ENCODE measurements at regions not wholly inside any gene's neighbourhood (a gene's known extent, or its start where the extent isn't known, plus 50 kb on each side); places are given as distances from the start of the nearest gene placed in this dataset.

DNA sequence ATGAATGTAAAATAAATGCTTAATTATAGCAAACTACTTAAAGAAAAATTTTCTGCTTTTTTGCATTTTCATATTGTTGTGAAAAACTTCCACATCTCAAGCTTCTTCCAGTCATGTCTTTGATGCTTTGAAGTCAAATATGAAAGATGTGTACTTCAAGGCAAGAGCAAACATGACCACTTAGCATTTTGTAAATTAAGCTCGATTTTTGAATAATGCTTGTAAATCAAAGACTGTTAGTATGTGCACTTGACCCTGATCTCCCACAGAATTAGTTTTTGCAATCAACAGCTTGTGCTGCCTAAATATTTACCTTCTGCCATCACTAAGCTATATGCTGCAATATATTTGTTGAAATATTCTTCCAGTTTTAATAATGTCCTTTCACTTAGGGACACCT lies 486.1 kb upstream of the ID2 start:
- no peaks in the 10 kb centered on the region for H3K9me3 Mint-ChIP-seq (ENCODE audit: unreplicated experiment)
- no peaks in the 10 kb centered on the region for H3K4me1 Mint-ChIP-seq (ENCODE audit: unreplicated experiment)
- TF ChIP-seq, protein P1, sequence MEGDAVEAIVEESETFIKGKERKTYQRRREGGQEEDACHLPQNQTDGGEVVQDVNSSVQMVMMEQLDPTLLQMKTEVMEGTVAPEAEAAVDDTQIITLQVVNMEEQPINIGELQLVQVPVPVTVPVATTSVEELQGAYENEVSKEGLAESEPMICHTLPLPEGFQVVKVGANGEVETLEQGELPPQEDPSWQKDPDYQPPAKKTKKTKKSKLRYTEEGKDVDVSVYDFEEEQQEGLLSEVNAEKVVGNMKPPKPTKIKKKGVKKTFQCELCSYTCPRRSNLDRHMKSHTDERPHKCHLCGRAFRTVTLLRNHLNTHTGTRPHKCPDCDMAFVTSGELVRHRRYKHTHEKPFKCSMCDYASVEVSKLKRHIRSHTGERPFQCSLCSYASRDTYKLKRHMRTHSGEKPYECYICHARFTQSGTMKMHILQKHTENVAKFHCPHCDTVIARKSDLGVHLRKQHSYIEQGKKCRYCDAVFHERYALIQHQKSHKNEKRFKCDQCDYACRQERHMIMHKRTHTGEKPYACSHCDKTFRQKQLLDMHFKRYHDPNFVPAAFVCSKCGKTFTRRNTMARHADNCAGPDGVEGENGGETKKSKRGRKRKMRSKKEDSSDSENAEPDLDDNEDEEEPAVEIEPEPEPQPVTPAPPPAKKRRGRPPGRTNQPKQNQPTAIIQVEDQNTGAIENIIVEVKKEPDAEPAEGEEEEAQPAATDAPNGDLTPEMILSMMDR (IDR thresholded peaks at IDR 0.05): no peak
- H3K27ac Mint-ChIP-seq (ENCODE audit: unreplicated experiment): no peak overlapping the region
- H3K27me3 Mint-ChIP-seq (ENCODE audit: unreplicated experiment): no peaks in the 10 kb centered on the region
- DNase-seq (ENCODE audit: extremely low spot score, unreplicated experiment): no peak
- no peaks in the 10 kb centered on the region for H3K36me3 Mint-ChIP-seq (ENCODE audit: unreplicated experiment)
- H3K4me3 Mint-ChIP-seq (ENCODE audit: unreplicated experiment): no peak overlapping the region

DNA sequence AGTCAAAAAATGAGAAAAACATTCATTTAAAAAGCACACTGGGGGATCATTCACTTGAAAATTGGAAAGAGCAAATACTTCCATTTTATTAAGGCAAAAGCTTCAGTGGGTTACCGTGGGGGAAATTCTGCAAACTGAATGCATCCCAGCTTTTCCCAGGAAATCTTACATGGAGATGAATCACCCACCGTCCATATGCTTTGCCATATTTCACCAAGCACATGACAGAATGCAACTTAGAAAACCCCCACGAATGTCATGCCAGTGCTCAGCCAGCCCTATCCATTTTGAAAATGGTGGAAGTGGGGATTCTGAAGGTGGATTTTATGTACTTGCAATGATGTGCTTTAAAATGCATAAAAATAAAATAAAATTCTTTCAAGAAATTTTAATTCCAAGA lies 485.5 kb upstream of the ID2 start:
- Mint-ChIP-seq H3K36me3 (ENCODE audit: unreplicated experiment) (no peaks in the 10 kb centered on the region), H3K4me3 (ENCODE audit: unreplicated experiment) (no peak overlapping the region), H3K4me1 (ENCODE audit: unreplicated experiment) (no peaks in the 10 kb centered on the region), H3K27me3 (ENCODE audit: unreplicated experiment) (no peaks in the 10 kb centered on the region), H3K27ac (ENCODE audit: unreplicated experiment) (no peak overlapping the region), H3K9me3 (ENCODE audit: unreplicated experiment) (no peaks in the 10 kb centered on the region)
- TF ChIP-seq, protein P1 (IDR thresholded peaks at IDR 0.05): no peak
- no peak for DNase-seq (ENCODE audit: extremely low spot score, unreplicated experiment)

DNA sequence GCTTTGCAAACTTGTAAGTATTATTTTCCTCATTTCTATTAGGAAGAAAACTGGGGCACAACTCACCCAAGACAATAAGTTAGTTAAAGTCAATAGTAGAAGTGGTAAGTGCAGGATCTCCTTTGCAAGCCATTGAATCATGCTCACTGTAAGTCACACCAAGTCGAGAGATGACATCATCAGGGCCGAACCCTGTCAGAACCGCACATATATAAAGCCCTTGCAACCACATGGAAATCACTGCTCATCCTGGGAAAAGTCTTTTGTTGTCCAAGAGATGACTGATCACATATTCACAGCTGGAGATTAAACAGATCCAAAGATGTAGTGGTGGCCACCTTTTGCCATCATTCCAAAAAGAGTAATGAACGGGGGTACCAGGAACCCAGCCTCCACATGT lies 484.8 kb upstream of the ID2 start:
- DNase-seq (ENCODE audit: extremely low spot score, unreplicated experiment): no peak

DNA sequence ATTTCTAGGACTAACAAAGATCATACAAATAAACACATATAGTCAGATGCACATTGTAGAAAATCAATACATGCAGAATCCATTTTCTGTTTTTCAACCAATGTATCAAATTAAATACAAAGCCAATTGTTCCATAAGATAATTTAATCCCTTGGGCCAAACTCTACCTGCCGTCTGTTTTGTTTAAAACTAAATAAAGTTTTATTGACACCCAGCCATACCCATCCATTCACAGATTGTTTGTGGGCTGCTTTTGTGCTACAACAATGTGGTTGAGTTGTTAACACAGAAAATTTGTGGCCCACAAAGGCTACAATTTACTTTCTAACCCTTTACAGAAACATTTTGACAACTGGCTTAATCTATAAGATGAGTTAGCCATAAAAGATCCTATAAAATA lies 484.0 kb upstream of the ID2 start:
- TF ChIP-seq, protein P1 (IDR thresholded peaks at IDR 0.05): no peak
- Mint-ChIP-seq H3K4me3 (ENCODE audit: unreplicated experiment) (no peak overlapping the region), H3K4me1 (ENCODE audit: unreplicated experiment) (no peaks in the 10 kb centered on the region), H3K27ac (ENCODE audit: unreplicated experiment) (no peak overlapping the region), H3K9me3 (ENCODE audit: unreplicated experiment) (no peaks in the 10 kb centered on the region), H3K27me3 (ENCODE audit: unreplicated experiment) (no peaks in the 10 kb centered on the region), H3K36me3 (ENCODE audit: unreplicated experiment) (no peaks in the 10 kb centered on the region)
- no peak for DNase-seq (ENCODE audit: extremely low spot score, unreplicated experiment)

More for the DNA sequence above, 484.8 kb upstream of the ID2 start:
- H3K27me3 Mint-ChIP-seq (ENCODE audit: unreplicated experiment): no peaks in the 10 kb centered on the region
- H3K36me3 Mint-ChIP-seq (ENCODE audit: unreplicated experiment): no peaks in the 10 kb centered on the region
- no peaks in the 10 kb centered on the region for H3K9me3 Mint-ChIP-seq (ENCODE audit: unreplicated experiment)
- TF ChIP-seq, protein P1 (IDR thresholded peaks at IDR 0.05): no peak
- no peak overlapping the region for H3K4me3 Mint-ChIP-seq (ENCODE audit: unreplicated experiment)
- H3K4me1 Mint-ChIP-seq (ENCODE audit: unreplicated experiment): no peaks in the 10 kb centered on the region
- H3K27ac Mint-ChIP-seq (ENCODE audit: unreplicated experiment): no peak overlapping the region

DNA sequence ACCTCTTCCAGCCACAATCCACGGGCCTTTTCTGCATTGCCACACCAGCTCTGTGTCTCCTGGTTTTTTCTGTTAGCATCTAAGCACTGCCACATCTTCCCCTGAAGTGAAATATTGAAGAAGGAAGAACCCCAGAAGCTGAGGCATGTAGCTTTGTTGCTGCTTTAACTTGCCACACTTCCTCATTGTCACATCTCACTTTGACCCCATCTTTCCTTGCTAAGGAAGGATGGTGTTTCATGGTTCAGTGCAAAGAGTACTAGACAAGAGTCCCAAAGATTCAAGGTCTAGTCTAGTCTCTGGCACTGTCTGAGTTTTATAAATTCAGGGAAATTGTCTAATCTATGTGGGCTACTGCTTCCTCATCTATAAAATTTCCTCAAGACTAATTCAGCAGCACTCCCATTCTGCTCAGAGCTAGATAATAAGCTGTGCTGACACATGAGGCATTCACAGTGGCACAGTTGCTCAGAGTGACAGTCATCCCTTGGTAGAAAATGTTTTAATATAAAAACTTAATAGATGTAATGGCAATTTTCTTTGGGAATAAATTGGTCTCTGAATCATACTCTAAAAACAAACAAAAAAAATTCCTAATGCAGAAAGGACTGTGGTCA lies 483.0 kb upstream of the ID2 start:
- Mint-ChIP-seq H3K4me1 (ENCODE audit: unreplicated experiment) (no peaks in the 10 kb centered on the region), H3K27ac (ENCODE audit: unreplicated experiment) (no peak overlapping the region), H3K9me3 (ENCODE audit: unreplicated experiment) (no peaks in the 10 kb centered on the region), H3K27me3 (ENCODE audit: unreplicated experiment) (no peaks in the 10 kb centered on the region), H3K36me3 (ENCODE audit: unreplicated experiment) (no peaks in the 10 kb centered on the region), H3K4me3 (ENCODE audit: unreplicated experiment) (no peak overlapping the region)
- DNase-seq (ENCODE audit: extremely low spot score, unreplicated experiment): no peak
- TF ChIP-seq, protein P1 (IDR thresholded peaks at IDR 0.05): no peak
